GM12878 (cell line): ENCODE measurements at regions not wholly inside any gene's neighbourhood (a gene's known extent, or its start where the extent isn't known, plus 50 kb on each side); places are given as distances from the start of the nearest gene placed in this dataset.

Source experiments
- ATAC-seq: fragments of 200-7000 bp; cut with Tn5 transposase; 3 replicates; pipeline ENCODE4 v1.9.1; 2020; ENCODE audit warnings: mild to moderate bottlenecking, moderate library complexity
- BruUV-seq: library from RNA; stranded (reverse); fragments of 400-500 nt; replicated peaks from 2 replicates; lab custom pipeline; 2021; lab: Mats Ljungman, UMichigan
- CTCF ChIA-PET: fragments of 300-600 bp; sonication (Branson Sonifier 250); formaldehyde crosslinking; extraction: SDS; loops from one replicate; lab custom pipeline; 2021; ENCODE audit warnings: inconsistent platforms; lab: Yijun Ruan, JAX
- POLR2A ChIA-PET: fragments of 350-600 bp; formaldehyde crosslinking; extraction: SDS; loops from one replicate; lab custom pipeline; 2021; ENCODE audit warnings: inconsistent platforms; lab: Charles Lee
- RAD21 ChIA-PET: fragments of 300-600 bp; sonication (Branson Sonifier 250); formaldehyde crosslinking; loops from one replicate; lab custom pipeline; 2023; ENCODE audit warnings: antibody characterized with exemption; ENCODE audit not compliant: unreplicated experiment; lab: Charles Lee
- SMC1A ChIA-PET: fragments of 300-600 bp; sonication (Branson Sonifier 250); formaldehyde crosslinking; loops from one replicate; lab custom pipeline; 2023; ENCODE audit not compliant: unreplicated experiment, uncharacterized antibody; lab: Charles Lee
- DNase-seq: peaks from one replicate; pipeline ENCODE4 v3.0.0-alpha.2; 2011; ENCODE audit warnings: low read depth, low spot score
- FAIRE-seq: peaks from 3 replicates; lab custom pipeline; 2011; peaks lifted over from hg19 to GRCh38; lab: Jason Lieb, UNC
- H2AFZ ChIP-seq: 2 replicates; pipeline ENCODE4 v1.6.0; 2011; ENCODE audit warnings: low read depth, low read length, control low read depth; ENCODE audit not compliant: control insufficient read depth
- H3K27ac ChIP-seq: 2 replicates; pipeline ENCODE4 v1.5.1; 2011; ENCODE audit warnings: control low read depth; ENCODE audit not compliant: control insufficient read depth, insufficient read depth
- H3K27me3 ChIP-seq, 2 experiments: replicated peaks in 1 of 2; 2 replicates each; pipeline versions ENCODE4 v1.6.0 to v1.6.1; 2011; ENCODE audit warnings: low read length in 1 of 2; ENCODE audit not compliant: control insufficient read depth in 2 of 2, insufficient read depth in 2 of 2
- H3K36me3 ChIP-seq, 2 experiments: 2 replicates each; pipeline ENCODE4 v1.5.1; 2011; ENCODE audit warnings: low read length in 1 of 2; ENCODE audit not compliant: control insufficient read depth in 2 of 2, insufficient read depth in 2 of 2
- H3K4me1 ChIP-seq: 2 replicates; pipeline ENCODE4 v1.6.1; 2011; ENCODE audit warnings: mild to moderate bottlenecking, low read length, moderate library complexity, mixed read lengths; ENCODE audit not compliant: control insufficient read depth, insufficient read depth
- H3K4me2 ChIP-seq: 2 replicates; pipeline ENCODE4 v1.6.0; 2011; ENCODE audit warnings: control low read depth; ENCODE audit not compliant: control insufficient read depth, insufficient read depth
- H3K4me3 ChIP-seq: fragments of 200-600 bp; sonication (generic); 2 replicates; pipeline ENCODE4 v1.5.1; 2016
- H3K79me2 ChIP-seq: 2 replicates; pipeline ENCODE4 v1.6.0; 2011; ENCODE audit warnings: low read length; ENCODE audit not compliant: control insufficient read depth, insufficient read depth
- H3K9ac ChIP-seq: 2 replicates; pipeline ENCODE4 v1.8.0; 2011; ENCODE audit warnings: low read length, control low read depth, mixed read lengths; ENCODE audit not compliant: control insufficient read depth, insufficient read depth
- H3K9me3 ChIP-seq: replicated peaks from 3 replicates; pipeline ENCODE4 v1.5.1; 2011; ENCODE audit warnings: mild to moderate bottlenecking, low read length; ENCODE audit not compliant: control insufficient read depth, insufficient read depth
- H4K20me1 ChIP-seq: 2 replicates; pipeline ENCODE4 v1.6.0; 2011; ENCODE audit not compliant: control insufficient read depth, insufficient read depth
- BACH1 ChIP-seq: fragments of 450-650 bp; IDR thresholded peaks from 2 replicates; pipeline ENCODE4 v1.6.1; 2017; ENCODE audit warnings: mild to moderate bottlenecking, borderline replicate concordance
- BCL11A ChIP-seq: IDR thresholded peaks from 2 replicates; pipeline ENCODE4 v1.6.1; 2011; ENCODE audit warnings: low read depth, low read length
- BMI1 ChIP-seq: fragments of 450-650 bp; IDR thresholded peaks from 2 replicates; pipeline ENCODE4 v1.6.1; 2016; ENCODE audit warnings: mild to moderate bottlenecking, moderate library complexity, borderline replicate concordance
- HCFC1 ChIP-seq: fragments of 150-350 bp; IDR thresholded peaks from 2 replicates; pipeline ENCODE4 v1.6.1; 2014; ENCODE audit warnings: low read length
- MLLT1 ChIP-seq: fragments of 450-650 bp; IDR thresholded peaks from 2 replicates; pipeline ENCODE4 v1.6.1; 2016; ENCODE audit warnings: mild to moderate bottlenecking
- NR2C1 ChIP-seq: fragments of 450-650 bp; IDR thresholded peaks from 2 replicates; pipeline ENCODE4 v1.6.1; 2017; ENCODE audit warnings: antibody characterized with exemption, mild to moderate bottlenecking, moderate library complexity
- POLR2AphosphoS5 ChIP-seq: IDR thresholded peaks from 2 replicates; pipeline ENCODE4 v1.6.1; 2011; ENCODE audit warnings: mild to moderate bottlenecking, low read length, inconsistent platforms
- RAD51 ChIP-seq: fragments of 450-650 bp; IDR thresholded peaks from 2 replicates; pipeline ENCODE4 v1.6.1; 2016; ENCODE audit warnings: moderate library complexity, mild to moderate bottlenecking, inconsistent platforms
- RCOR1 ChIP-seq: conservative IDR thresholded peaks from 2 replicates; pipeline ENCODE4 v1.6.1; 2012; ENCODE audit warnings: low read depth, low read length, improper control_type of control experiment
- RUNX3 ChIP-seq: IDR thresholded peaks from 2 replicates; pipeline ENCODE4 v1.6.1; 2012; ENCODE audit warnings: low read length, inconsistent platforms
- TCF12 ChIP-seq: IDR thresholded peaks from 2 replicates; pipeline ENCODE4 v1.6.1; 2011; ENCODE audit warnings: low read depth, mild to moderate bottlenecking, low read length
- TCF3 ChIP-seq: IDR thresholded peaks from 2 replicates; pipeline ENCODE4 v1.6.1; 2012; ENCODE audit warnings: low read depth, mild to moderate bottlenecking, low read length, borderline replicate concordance; ENCODE audit not compliant: insufficient read depth
- WGBS: methylation state at CpG from one replicate; pipeline ENCODE4 v1.1.6; 2016; ENCODE audit warnings: low lambda C conversion rate; ENCODE audit not compliant: insufficient replicate concordance, insufficient coverage; ENCODE audit errors: missing lambda C conversion rate; 5-methylcytosine and 5-hydroxymethylcytosine counted together
- in situ Hi-C: fragments of 300-500 bp; cut with MboI; formaldehyde crosslinking; loops from 9 replicates; pipeline ENCODE4 v1.14.3; 2018; ENCODE audit warnings: mixed read lengths
- intact Hi-C: fragments of 100-400 bp; cut with micrococcal nuclease; formaldehyde crosslinking; loops from one replicate; pipeline ENCODE4 v1.14.2; 2022; ENCODE audit not compliant: unreplicated experiment
- TF ChIP-seq, protein P1 (sequence below): fragments of 450-650 bp; IDR thresholded peaks from 2 replicates; pipeline ENCODE4 v1.6.1; 2017; ENCODE audit warnings: mild to moderate bottlenecking, moderate library complexity
- TF ChIP-seq, protein P2 (sequence below), 3 experiments: IDR thresholded peaks in 2 of 3; conservative IDR thresholded peaks in 1 of 3; 2 replicates each; pipeline ENCODE4 v1.5.1; 2011; ENCODE audit warnings: low read depth in 3 of 3, low read length in 3 of 3, mild to moderate bottlenecking in 3 of 3, control low read depth in 2 of 3, moderate library complexity in 2 of 3, inconsistent platforms in 1 of 3, mixed read lengths in 1 of 3; ENCODE audit not compliant: control insufficient read depth in 2 of 3, insufficient read depth in 1 of 3; ENCODE audit errors: extremely low read depth in 1 of 3
- TF ChIP-seq, protein P3 (sequence below): IDR thresholded peaks from 2 replicates; pipeline ENCODE4 v1.6.1; 2012; ENCODE audit warnings: low read depth, low read length, improper control_type of control experiment

- no peak for TF ChIP-seq MLLT1
Measured at GRCh38 chr4:138948918-138949317, 66.7 kb upstream of the NOCT start (continued).

- Histone ChIP-seq H3K9me3 (no peaks in the 10 kb centered on the region), H4K20me1 (no peaks in the 10 kb centered on the region), H3K79me2 (no peaks in the 10 kb centered on the region), H3K27me3 (no peaks in the 10 kb centered on the region), H3K4me3 (no peak overlapping the region), H3K4me1 (no peaks in the 10 kb centered on the region), H3K27ac (no peak overlapping the region), H2AFZ (no peak overlapping the region), H3K36me3 (no peaks in the 10 kb centered on the region), H3K4me2 (no peak overlapping the region), H3K9ac (no peak overlapping the region)
- intact Hi-C loops: no loop called here
- ChIA-PET SMC1A (interaction anchor here (1.3 to 3.9 kb wide), 3 partner anchors 8 to 47 kb away, joined by 3 to 13 read pairs (median 4); no protein-coding TSS in a partner anchor), RAD21 (no interaction called here), POLR2A (no interaction called here), CTCF (no interaction called here)
- in situ Hi-C loops: no loop called here
- DNase-seq (no peak), FAIRE-seq (no peak), ATAC-seq (no peak)
- BruUV-seq: no TSS peak
- 39% methylated on average over 1 of the region's 1 CpG for WGBS
- TF ChIP-seq TCF3 (no peak), HCFC1 (no peak), TCF12 (no peak), NR2C1 (no peak), BMI1 (no peak), BACH1 (no peak), RUNX3 (no peak), POLR2AphosphoS5 (no peak), RCOR1 (no peak), RAD51 (no peak), BCL11A (no peak)
- TF ChIP-seq, protein P1, sequence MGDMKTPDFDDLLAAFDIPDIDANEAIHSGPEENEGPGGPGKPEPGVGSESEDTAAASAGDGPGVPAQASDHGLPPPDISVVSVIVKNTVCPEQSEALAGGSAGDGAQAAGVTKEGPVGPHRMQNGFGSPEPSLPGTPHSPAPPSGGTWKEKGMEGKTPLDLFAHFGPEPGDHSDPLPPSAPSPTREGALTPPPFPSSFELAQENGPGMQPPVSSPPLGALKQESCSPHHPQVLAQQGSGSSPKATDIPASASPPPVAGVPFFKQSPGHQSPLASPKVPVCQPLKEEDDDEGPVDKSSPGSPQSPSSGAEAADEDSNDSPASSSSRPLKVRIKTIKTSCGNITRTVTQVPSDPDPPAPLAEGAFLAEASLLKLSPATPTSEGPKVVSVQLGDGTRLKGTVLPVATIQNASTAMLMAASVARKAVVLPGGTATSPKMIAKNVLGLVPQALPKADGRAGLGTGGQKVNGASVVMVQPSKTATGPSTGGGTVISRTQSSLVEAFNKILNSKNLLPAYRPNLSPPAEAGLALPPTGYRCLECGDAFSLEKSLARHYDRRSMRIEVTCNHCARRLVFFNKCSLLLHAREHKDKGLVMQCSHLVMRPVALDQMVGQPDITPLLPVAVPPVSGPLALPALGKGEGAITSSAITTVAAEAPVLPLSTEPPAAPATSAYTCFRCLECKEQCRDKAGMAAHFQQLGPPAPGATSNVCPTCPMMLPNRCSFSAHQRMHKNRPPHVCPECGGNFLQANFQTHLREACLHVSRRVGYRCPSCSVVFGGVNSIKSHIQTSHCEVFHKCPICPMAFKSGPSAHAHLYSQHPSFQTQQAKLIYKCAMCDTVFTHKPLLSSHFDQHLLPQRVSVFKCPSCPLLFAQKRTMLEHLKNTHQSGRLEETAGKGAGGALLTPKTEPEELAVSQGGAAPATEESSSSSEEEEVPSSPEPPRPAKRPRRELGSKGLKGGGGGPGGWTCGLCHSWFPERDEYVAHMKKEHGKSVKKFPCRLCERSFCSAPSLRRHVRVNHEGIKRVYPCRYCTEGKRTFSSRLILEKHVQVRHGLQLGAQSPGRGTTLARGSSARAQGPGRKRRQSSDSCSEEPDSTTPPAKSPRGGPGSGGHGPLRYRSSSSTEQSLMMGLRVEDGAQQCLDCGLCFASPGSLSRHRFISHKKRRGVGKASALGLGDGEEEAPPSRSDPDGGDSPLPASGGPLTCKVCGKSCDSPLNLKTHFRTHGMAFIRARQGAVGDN: no peak
- TF ChIP-seq, protein P2, sequence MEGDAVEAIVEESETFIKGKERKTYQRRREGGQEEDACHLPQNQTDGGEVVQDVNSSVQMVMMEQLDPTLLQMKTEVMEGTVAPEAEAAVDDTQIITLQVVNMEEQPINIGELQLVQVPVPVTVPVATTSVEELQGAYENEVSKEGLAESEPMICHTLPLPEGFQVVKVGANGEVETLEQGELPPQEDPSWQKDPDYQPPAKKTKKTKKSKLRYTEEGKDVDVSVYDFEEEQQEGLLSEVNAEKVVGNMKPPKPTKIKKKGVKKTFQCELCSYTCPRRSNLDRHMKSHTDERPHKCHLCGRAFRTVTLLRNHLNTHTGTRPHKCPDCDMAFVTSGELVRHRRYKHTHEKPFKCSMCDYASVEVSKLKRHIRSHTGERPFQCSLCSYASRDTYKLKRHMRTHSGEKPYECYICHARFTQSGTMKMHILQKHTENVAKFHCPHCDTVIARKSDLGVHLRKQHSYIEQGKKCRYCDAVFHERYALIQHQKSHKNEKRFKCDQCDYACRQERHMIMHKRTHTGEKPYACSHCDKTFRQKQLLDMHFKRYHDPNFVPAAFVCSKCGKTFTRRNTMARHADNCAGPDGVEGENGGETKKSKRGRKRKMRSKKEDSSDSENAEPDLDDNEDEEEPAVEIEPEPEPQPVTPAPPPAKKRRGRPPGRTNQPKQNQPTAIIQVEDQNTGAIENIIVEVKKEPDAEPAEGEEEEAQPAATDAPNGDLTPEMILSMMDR (IDR thresholded peaks at IDR 0.05 in 2 of 3, conservative IDR thresholded peaks at IDR 0.05 in 1 of 3; ENCODE audit: control insufficient read depth in 2 of 3, extremely low read depth in 1 of 3, insufficient read depth in 1 of 3, low read depth in 3 of 3, low read length in 3 of 3): no peak
- TF ChIP-seq, protein P3, sequence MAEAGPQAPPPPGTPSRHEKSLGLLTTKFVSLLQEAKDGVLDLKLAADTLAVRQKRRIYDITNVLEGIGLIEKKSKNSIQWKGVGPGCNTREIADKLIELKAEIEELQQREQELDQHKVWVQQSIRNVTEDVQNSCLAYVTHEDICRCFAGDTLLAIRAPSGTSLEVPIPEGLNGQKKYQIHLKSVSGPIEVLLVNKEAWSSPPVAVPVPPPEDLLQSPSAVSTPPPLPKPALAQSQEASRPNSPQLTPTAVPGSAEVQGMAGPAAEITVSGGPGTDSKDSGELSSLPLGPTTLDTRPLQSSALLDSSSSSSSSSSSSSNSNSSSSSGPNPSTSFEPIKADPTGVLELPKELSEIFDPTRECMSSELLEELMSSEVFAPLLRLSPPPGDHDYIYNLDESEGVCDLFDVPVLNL: no peak
Measured at GRCh38 chr4:138946306-138946705, 69.3 kb upstream of the NOCT start.
